ENCODE measurements at regions not wholly inside any gene's neighbourhood (a gene's known extent, or its start where the extent isn't known, plus 50 kb on each side); places are given as distances from the start of the nearest gene placed in this dataset.

DNA sequence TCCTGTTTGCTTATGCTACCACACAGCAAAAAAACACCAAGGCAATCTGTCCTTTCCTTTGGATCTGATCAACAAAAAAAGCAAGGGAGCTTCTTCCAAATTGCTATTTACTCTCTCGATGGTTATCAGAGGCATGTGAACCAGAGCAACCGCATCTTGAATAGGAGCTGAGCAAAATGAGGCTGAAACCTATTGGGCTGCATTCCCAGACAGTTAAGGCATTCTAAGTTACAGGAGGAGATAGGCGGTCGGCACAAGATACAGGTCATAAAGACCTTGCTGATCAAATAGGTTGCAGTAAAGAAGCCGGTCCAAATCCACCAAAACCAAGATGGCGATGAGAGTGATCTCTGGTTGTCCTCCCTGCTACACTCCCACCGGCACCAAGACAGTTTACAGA is 76.8 kb upstream of the FRMD4A start:
- TF ChIP-seq CTCF (IDR thresholded peaks at IDR 0.05; ENCODE audit: insufficient read depth, low read length, poor library complexity, severe bottlenecking), result no peak
- H3K4me3 ChIP-seq (replicated peaks; ENCODE audit: low read depth, low read length), result no peak overlapping the region
- peaks cover 1% of the 10 kb centered on the region; the same call in 1 of the 2 replicates for H3K27me3 ChIP-seq (replicated peaks; ENCODE audit: control insufficient read depth, insufficient read depth, low read length)
- no peaks in the 10 kb centered on the region for H3K36me3 ChIP-seq (ENCODE audit: control insufficient read depth, insufficient read depth, low read length)
- DNase-seq (ENCODE audit: extremely low read depth, insufficient read length), result no peak

- no peak overlapping the region for H3K4me3 ChIP-seq (replicated peaks; ENCODE audit: low read depth, low read length)
- peaks cover 1% of the 10 kb centered on the region; the same call in 1 of the 2 replicates for H3K27me3 ChIP-seq (replicated peaks; ENCODE audit: control insufficient read depth, insufficient read depth, low read length)
- no peaks in the 10 kb centered on the region for H3K36me3 ChIP-seq (ENCODE audit: control insufficient read depth, insufficient read depth, low read length)
- no peak for DNase-seq (ENCODE audit: extremely low read depth, insufficient read length)
- no peak for TF ChIP-seq CTCF (IDR thresholded peaks at IDR 0.05; ENCODE audit: insufficient read depth, low read length, poor library complexity, severe bottlenecking)
Measured at GRCh38 chr10:14405076-14406065, 74.6 kb upstream of the FRMD4A start.

GRCh38 chr10:14403881-14404623 is 73.3 kb upstream of the FRMD4A start:
- H3K36me3 ChIP-seq (ENCODE audit: control insufficient read depth, insufficient read depth, low read length), result no peaks in the 10 kb centered on the region
- peaks cover 1% of the 10 kb centered on the region; the same call in 1 of the 2 replicates for H3K27me3 ChIP-seq (replicated peaks; ENCODE audit: control insufficient read depth, insufficient read depth, low read length)
- TF ChIP-seq CTCF (IDR thresholded peaks at IDR 0.05; ENCODE audit: insufficient read depth, low read length, poor library complexity, severe bottlenecking), result no peak
- DNase-seq (ENCODE audit: extremely low read depth, insufficient read length), result no peak
- no peak overlapping the region for H3K4me3 ChIP-seq (replicated peaks; ENCODE audit: low read depth, low read length)

- Histone ChIP-seq H3K36me3 (ENCODE audit: control insufficient read depth, insufficient read depth, low read length) (no peaks in the 10 kb centered on the region), H3K27me3 (replicated peaks; ENCODE audit: control insufficient read depth, insufficient read depth, low read length) (peaks cover 1% of the 10 kb centered on the region; the same call in 1 of the 2 replicates), H3K4me3 (replicated peaks; ENCODE audit: low read depth, low read length) (no peak overlapping the region)
- DNase-seq (ENCODE audit: extremely low read depth, insufficient read length), result no peak
- no peak for TF ChIP-seq CTCF (IDR thresholded peaks at IDR 0.05; ENCODE audit: insufficient read depth, low read length, poor library complexity, severe bottlenecking)
Measured at GRCh38 chr10:14403359-14403758, 72.6 kb upstream of the FRMD4A start.

DNA sequence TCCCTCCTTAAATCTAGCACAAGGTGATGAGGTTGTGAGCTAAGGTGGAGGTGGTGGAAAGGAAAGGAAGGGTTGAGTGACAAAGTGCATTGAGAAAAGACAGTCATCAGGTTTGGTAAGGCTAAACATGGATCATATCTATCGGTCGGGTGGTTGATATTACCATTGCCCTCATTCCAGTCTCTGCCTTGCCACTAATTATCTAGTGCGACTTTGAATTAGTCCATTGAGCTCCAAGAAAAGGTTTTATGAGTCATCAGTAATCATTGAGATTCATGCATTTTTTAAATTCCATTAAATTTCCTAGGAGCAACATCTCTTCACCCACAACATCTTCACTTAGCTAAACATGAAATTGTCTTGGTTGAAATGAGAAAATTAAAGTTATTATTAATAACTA is 68.9 kb upstream of the FRMD4A start:
- H3K27me3 ChIP-seq (replicated peaks; ENCODE audit: control insufficient read depth, insufficient read depth, low read length), result peaks cover 1% of the 10 kb centered on the region; the same call in 1 of the 2 replicates
- H3K4me3 ChIP-seq (replicated peaks; ENCODE audit: low read depth, low read length), result no peak overlapping the region
- H3K36me3 ChIP-seq (ENCODE audit: control insufficient read depth, insufficient read depth, low read length), result no peaks in the 10 kb centered on the region
- TF ChIP-seq CTCF (IDR thresholded peaks at IDR 0.05; ENCODE audit: insufficient read depth, low read length, poor library complexity, severe bottlenecking), result no peak
- no peak for DNase-seq (ENCODE audit: extremely low read depth, insufficient read length)
